ENCODE measurements at regions not wholly inside any gene's neighbourhood (a gene's known extent, or its start where the extent isn't known, plus 50 kb on each side); places are given as distances from the start of the nearest gene placed in this dataset.

DNA sequence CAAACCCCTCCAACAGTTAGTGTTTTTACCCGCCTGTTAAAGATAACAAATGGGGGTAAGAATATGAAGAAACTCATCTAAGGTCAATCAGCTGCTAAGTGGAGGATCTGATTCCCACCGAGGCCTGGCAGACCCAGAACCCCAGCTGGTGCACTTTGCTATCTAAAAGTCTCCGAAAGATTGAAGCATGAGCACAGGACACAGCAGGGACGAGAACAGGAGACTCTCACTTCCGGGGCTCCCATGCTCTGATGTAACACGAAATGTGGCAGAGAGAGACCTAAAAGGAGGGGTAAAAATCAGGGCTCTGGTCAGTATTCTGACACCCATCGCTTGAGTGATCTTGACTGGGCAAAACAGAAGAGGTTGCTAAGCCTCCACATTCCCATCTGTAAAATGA is 119.7 kb downstream of the PDCL3 start:
- Mint-ChIP-seq H3K4me3 (no peak overlapping the region), H3K9me3 (peaks cover 6% of the 10 kb centered on the region), H3K36me3 (ENCODE audit: low read depth) (no peaks in the 10 kb centered on the region), H3K27me3 (peaks cover 6% of the 10 kb centered on the region), H3K27ac (no peak overlapping the region), H3K4me1 (no peaks in the 10 kb centered on the region)
- DNase-seq (no peak), ATAC-seq (ENCODE audit: low read depth) (no peak)
- intact Hi-C loops (cut with micrococcal nuclease): no loop called here
- CTCF ChIA-PET: no interaction called here
- POLR2A ChIA-PET: no interaction called here
- TF ChIP-seq CTCF (IDR thresholded peaks at IDR 0.05): no peak

GRCh38 chr2:100683231-100683630 is 120.4 kb downstream of the PDCL3 start:
- peaks cover 6% of the 10 kb centered on the region for H3K9me3 Mint-ChIP-seq
- H3K27me3 Mint-ChIP-seq: peaks cover 6% of the 10 kb centered on the region
- intact Hi-C loops (cut with micrococcal nuclease): no loop called here
- DNase-seq (no peak), ATAC-seq (ENCODE audit: low read depth) (no peak)
- H3K4me3 Mint-ChIP-seq: no peak overlapping the region
- no peaks in the 10 kb centered on the region for H3K36me3 Mint-ChIP-seq (ENCODE audit: low read depth)
- H3K4me1 Mint-ChIP-seq: no peaks in the 10 kb centered on the region
- ChIA-PET POLR2A (no interaction called here), CTCF (no interaction called here)
- no peak for TF ChIP-seq CTCF (IDR thresholded peaks at IDR 0.05)
- H3K27ac Mint-ChIP-seq: no peak overlapping the region

DNA sequence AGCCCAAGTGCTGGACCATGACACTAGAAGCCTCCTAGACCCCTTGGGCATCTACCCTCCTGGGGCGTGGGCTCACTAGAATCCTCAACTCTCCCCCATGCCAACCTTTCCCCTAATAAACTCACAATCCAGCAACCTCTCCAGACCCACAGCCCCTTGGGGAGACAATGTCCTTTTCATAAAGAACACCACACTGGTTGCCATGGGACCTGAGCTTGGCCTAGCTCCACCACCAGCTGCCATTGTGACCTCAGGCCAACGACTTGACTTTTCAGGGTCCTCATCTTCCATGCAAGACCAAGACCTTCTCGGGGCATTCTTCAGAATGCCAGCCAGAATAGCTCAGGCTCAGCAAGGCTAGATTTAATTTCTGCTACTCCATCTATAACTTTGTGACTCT is 128.1 kb upstream of the NPAS2 start:
- CTCF ChIA-PET: no interaction called here
- no peaks in the 10 kb centered on the region for H3K4me1 Mint-ChIP-seq

DNA sequence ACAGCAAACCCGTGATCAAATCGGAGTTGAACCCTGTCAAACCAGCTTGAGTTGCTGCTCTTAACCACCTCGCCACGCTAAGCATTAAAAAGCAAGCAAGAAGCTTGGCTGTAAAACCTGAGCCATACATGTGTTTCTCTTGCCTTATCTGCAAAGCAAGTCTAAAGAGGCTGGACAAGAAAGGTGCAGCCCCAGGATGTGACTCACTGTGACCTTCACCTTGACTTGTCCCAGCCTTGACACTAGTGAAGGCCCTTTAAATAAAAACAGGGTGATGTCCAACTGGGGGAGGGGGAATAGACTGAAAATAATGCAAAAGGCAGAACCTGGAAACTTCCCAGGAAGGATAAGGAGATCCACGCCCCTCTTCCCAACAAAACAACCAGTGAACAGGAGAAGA is 127.6 kb upstream of the NPAS2 start:
- no peaks in the 10 kb centered on the region for H3K36me3 Mint-ChIP-seq (ENCODE audit: low read depth)
- CTCF ChIA-PET: no interaction called here
- H3K27me3 Mint-ChIP-seq: peaks cover 22% of the 10 kb centered on the region
- no peak for TF ChIP-seq CTCF (IDR thresholded peaks at IDR 0.05)
- ATAC-seq (ENCODE audit: low read depth) (no peak), DNase-seq (no peak)
- peaks cover 13% of the 10 kb centered on the region for H3K9me3 Mint-ChIP-seq
- H3K4me3 Mint-ChIP-seq: no peak overlapping the region
- POLR2A ChIA-PET: no interaction called here
- H3K4me1 Mint-ChIP-seq: no peaks in the 10 kb centered on the region
- no peak overlapping the region for H3K27ac Mint-ChIP-seq
- intact Hi-C loops (cut with micrococcal nuclease): no loop called here

More for the DNA sequence above, 128.1 kb upstream of the NPAS2 start:
- POLR2A ChIA-PET: no interaction called here
- H3K36me3 Mint-ChIP-seq (ENCODE audit: low read depth): no peaks in the 10 kb centered on the region
- peaks cover 11% of the 10 kb centered on the region for H3K9me3 Mint-ChIP-seq
- H3K27ac Mint-ChIP-seq: no peak overlapping the region
- ATAC-seq (ENCODE audit: low read depth) (no peak), DNase-seq (no peak)
- TF ChIP-seq CTCF (IDR thresholded peaks at IDR 0.05): no peak
- H3K27me3 Mint-ChIP-seq: peaks cover 22% of the 10 kb centered on the region
- H3K4me3 Mint-ChIP-seq: no peak overlapping the region
- intact Hi-C loops (cut with micrococcal nuclease): no loop called here

DNA sequence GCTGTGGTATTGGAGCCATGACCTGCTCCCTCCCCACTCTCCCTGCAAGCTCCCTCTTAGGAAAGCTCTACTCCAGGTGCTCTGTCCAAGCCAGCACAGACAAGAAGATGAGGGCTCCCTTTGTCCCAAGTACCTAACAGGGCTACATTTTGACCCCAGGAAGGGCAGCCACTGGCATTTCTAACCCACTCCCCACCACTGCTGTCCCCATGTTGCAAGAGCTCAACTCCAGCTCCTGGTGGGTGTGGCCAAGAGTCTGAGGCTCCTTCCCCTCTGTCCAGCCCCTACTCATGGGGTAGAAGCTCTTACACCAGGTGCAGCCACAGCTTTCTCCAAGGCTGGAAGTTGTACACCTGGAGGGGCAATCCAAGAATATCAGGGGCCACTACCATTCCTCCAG is 127.0 kb upstream of the NPAS2 start:
- Mint-ChIP-seq H3K27me3 (peaks cover 22% of the 10 kb centered on the region), H3K36me3 (ENCODE audit: low read depth) (no peaks in the 10 kb centered on the region), H3K4me3 (no peak overlapping the region), H3K9me3 (peaks cover 15% of the 10 kb centered on the region), H3K27ac (no peak overlapping the region), H3K4me1 (no peaks in the 10 kb centered on the region)
- DNase-seq (no peak), ATAC-seq (ENCODE audit: low read depth) (no peak)
- no peak for TF ChIP-seq CTCF (IDR thresholded peaks at IDR 0.05)
- intact Hi-C loops (cut with micrococcal nuclease): no loop called here
- ChIA-PET CTCF (no interaction called here), POLR2A (no interaction called here)

Measured in activated B cell treated with CpG ODN at 0.5 μM for 24 hours (primary cell).